SK-N-SH treated with all-trans-retinoic acid at 6 μM for 48 hours (cell line): ENCODE measurements at regions not wholly inside any gene's neighbourhood (a gene's known extent, or its start where the extent isn't known, plus 50 kb on each side); places are given as distances from the start of the nearest gene placed in this dataset.

ENCODE experiments used
- ATAC-seq: fragments of 200-7000 bp; cut with Tn5 transposase; 3 replicates; pipeline ENCODE4 v1.9.1; 2020; ENCODE audit warnings: mild to moderate bottlenecking, moderate library complexity
- ARNTL ChIP-seq: fragments of 450-650 bp; formaldehyde crosslinking; IDR thresholded peaks from 2 replicates; pipeline ENCODE4 v1.5.0; 2020; ENCODE audit warnings: low read depth, mild to moderate bottlenecking, moderate library complexity, borderline replicate concordance
- BACH2 ChIP-seq: fragments of 250-450 bp; sonication (Bioruptor Pico); IDR thresholded peaks from 2 replicates; pipeline ENCODE4 v1.9.0; 2021; ENCODE audit warnings: mild to moderate bottlenecking, borderline replicate concordance
- CSDC2 ChIP-seq: fragments of 250-450 bp; sonication (Bioruptor Pico); IDR thresholded peaks from 2 replicates; pipeline ENCODE4 v1.5.0; 2020; ENCODE audit warnings: mild to moderate bottlenecking, moderate library complexity
- ESRRG ChIP-seq: fragments of 250-450 bp; sonication (Bioruptor Pico); IDR thresholded peaks from 2 replicates; pipeline ENCODE4 v1.6.1; 2021; ENCODE audit warnings: mild to moderate bottlenecking
- GLIS3 ChIP-seq: fragments of 250-450 bp; sonication (Bioruptor Pico); IDR thresholded peaks from 2 replicates; pipeline ENCODE4 v1.5.0; 2020; ENCODE audit warnings: mild to moderate bottlenecking, moderate library complexity
- ISL1 ChIP-seq: fragments of 250-450 bp; sonication (Bioruptor Pico); IDR thresholded peaks from 2 replicates; pipeline ENCODE4 v2.1.2; 2022; ENCODE audit warnings: mild to moderate bottlenecking, moderate library complexity
- OSR1 ChIP-seq: fragments of 250-450 bp; sonication (Bioruptor Pico); IDR thresholded peaks from 2 replicates; pipeline ENCODE4 v1.8.0; 2022; ENCODE audit warnings: moderate library complexity, mild to moderate bottlenecking, inconsistent platforms
- RARB ChIP-seq: fragments of 250-450 bp; sonication (Bioruptor Pico); IDR thresholded peaks from 2 replicates; pipeline ENCODE4 v1.8.0; 2021; ENCODE audit warnings: mild to moderate bottlenecking, moderate library complexity
- SNAI2 ChIP-seq: fragments of 250-450 bp; sonication (Bioruptor Pico); IDR thresholded peaks from 2 replicates; pipeline ENCODE4 v1.5.0; 2020; ENCODE audit warnings: mild to moderate bottlenecking, moderate library complexity
- TCF4 ChIP-seq: fragments of 250-450 bp; sonication (Bioruptor Pico); IDR thresholded peaks from 2 replicates; pipeline ENCODE4 v1.8.0; 2021; ENCODE audit warnings: mild to moderate bottlenecking, moderate library complexity, borderline replicate concordance
- ZFP30 ChIP-seq: fragments of 450-650 bp; formaldehyde crosslinking; IDR thresholded peaks from 2 replicates; pipeline ENCODE4 v1.5.0; 2022; ENCODE audit warnings: mild to moderate bottlenecking, moderate library complexity
- ZNF565 ChIP-seq: fragments of 450-650 bp; formaldehyde crosslinking; conservative IDR thresholded peaks from 2 replicates; pipeline ENCODE4 v1.5.0; 2020; ENCODE audit warnings: low read depth, mild to moderate bottlenecking, moderate library complexity
- ZNF8 ChIP-seq: fragments of 450-650 bp; formaldehyde crosslinking; IDR thresholded peaks from 2 replicates; pipeline ENCODE4 v1.5.0; 2020; ENCODE audit warnings: mild to moderate bottlenecking, moderate library complexity
- TF ChIP-seq, protein P1 (sequence below): fragments of 250-450 bp; sonication (Bioruptor Pico); IDR thresholded peaks from 2 replicates; pipeline ENCODE4 v1.5.1; 2020; ENCODE audit warnings: low read depth, mild to moderate bottlenecking, moderate library complexity
- TF ChIP-seq, protein P2 (sequence below): fragments of 250-450 bp; sonication (Bioruptor Pico); IDR thresholded peaks from 2 replicates; pipeline ENCODE4 v1.5.0; 2020; ENCODE audit warnings: mild to moderate bottlenecking, moderate library complexity
- TF ChIP-seq, protein P3 (sequence below): fragments of 250-450 bp; sonication (Bioruptor Pico); IDR thresholded peaks from 2 replicates; pipeline ENCODE4 v1.8.0; 2020; ENCODE audit warnings: mild to moderate bottlenecking, moderate library complexity, borderline replicate concordance
- TF ChIP-seq, protein P4 (sequence below): fragments of 250-450 bp; sonication (Bioruptor Pico); IDR thresholded peaks from 2 replicates; pipeline ENCODE4 v1.5.1; 2021; ENCODE audit warnings: mild to moderate bottlenecking, moderate library complexity
- TF ChIP-seq, protein P5 (sequence below): fragments of 250-450 bp; sonication (Bioruptor Pico); IDR thresholded peaks from 2 replicates; pipeline ENCODE4 v1.8.0; 2021; ENCODE audit warnings: low read depth, mild to moderate bottlenecking, moderate library complexity, borderline replicate concordance

DNA sequence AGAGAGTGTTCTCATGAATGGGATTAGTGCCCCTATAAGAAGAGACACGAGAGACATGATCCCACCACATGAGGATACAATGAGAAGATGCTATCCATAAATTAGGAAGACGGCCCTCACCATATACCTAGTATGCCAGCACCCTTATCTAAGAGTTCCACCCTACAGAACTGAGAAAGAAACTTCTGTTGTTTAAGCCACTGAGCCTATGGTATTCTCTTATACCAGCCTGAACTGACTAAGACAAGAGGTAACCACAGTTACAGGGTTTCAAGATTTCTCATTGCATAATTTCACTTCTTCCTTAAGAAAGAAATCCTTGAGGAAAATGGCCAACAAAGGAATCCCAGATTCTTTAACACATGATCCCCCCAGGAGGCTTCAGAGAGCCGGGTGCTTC is 412.4 kb downstream of the NTRK2 start:
- no peak for ATAC-seq
- TF ChIP-seq, protein P1, sequence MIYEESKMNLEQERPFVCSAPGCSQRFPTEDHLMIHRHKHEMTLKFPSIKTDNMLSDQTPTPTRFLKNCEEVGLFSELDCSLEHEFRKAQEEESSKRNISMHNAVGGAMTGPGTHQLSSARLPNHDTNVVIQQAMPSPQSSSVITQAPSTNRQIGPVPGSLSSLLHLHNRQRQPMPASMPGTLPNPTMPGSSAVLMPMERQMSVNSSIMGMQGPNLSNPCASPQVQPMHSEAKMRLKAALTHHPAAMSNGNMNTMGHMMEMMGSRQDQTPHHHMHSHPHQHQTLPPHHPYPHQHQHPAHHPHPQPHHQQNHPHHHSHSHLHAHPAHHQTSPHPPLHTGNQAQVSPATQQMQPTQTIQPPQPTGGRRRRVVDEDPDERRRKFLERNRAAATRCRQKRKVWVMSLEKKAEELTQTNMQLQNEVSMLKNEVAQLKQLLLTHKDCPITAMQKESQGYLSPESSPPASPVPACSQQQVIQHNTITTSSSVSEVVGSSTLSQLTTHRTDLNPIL (CRISPR knock-in tag), result no peak
- TF ChIP-seq, protein P2, sequence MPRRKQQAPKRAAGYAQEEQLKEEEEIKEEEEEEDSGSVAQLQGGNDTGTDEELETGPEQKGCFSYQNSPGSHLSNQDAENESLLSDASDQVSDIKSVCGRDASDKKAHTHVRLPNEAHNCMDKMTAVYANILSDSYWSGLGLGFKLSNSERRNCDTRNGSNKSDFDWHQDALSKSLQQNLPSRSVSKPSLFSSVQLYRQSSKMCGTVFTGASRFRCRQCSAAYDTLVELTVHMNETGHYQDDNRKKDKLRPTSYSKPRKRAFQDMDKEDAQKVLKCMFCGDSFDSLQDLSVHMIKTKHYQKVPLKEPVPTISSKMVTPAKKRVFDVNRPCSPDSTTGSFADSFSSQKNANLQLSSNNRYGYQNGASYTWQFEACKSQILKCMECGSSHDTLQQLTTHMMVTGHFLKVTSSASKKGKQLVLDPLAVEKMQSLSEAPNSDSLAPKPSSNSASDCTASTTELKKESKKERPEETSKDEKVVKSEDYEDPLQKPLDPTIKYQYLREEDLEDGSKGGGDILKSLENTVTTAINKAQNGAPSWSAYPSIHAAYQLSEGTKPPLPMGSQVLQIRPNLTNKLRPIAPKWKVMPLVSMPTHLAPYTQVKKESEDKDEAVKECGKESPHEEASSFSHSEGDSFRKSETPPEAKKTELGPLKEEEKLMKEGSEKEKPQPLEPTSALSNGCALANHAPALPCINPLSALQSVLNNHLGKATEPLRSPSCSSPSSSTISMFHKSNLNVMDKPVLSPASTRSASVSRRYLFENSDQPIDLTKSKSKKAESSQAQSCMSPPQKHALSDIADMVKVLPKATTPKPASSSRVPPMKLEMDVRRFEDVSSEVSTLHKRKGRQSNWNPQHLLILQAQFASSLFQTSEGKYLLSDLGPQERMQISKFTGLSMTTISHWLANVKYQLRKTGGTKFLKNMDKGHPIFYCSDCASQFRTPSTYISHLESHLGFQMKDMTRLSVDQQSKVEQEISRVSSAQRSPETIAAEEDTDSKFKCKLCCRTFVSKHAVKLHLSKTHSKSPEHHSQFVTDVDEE, result no peak

DNA sequence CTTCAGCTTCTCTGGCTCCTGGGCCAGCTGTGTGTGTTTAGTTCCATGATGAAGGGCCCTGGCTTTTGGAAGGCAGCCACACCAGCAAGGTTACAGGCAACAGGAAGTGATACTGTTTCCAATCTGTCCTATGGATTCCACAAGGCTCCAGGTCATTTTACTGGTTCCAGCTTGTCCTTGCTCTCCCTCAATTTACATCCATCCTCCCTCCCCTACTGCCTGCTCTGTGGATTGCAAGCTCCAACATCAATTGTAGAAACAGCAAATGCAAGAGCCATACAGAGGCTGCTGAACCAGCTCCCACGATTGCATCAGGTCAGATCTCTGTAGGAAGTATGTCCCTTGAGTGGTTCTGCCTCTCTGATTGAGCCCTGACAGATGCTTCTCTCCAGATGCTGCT is 409.8 kb downstream of the NTRK2 start:
- no peak for ATAC-seq
- TF ChIP-seq TCF4 (CRISPR knock-in tag) (no peak), ISL1 (CRISPR knock-in tag) (no peak), OSR1 (CRISPR knock-in tag) (no peak), ESRRG (CRISPR knock-in tag) (no peak), BACH2 (no peak), ZNF565 (CRISPR knock-in tag) (no peak), ZNF8 (CRISPR knock-in tag) (no peak), ZFP30 (CRISPR knock-in tag) (no peak), SNAI2 (CRISPR knock-in tag) (no peak), CSDC2 (CRISPR knock-in tag) (no peak), ARNTL (CRISPR knock-in tag) (no peak), RARB (CRISPR knock-in tag) (no peak), GLIS3 (CRISPR knock-in tag) (no peak)
- TF ChIP-seq, protein P3, sequence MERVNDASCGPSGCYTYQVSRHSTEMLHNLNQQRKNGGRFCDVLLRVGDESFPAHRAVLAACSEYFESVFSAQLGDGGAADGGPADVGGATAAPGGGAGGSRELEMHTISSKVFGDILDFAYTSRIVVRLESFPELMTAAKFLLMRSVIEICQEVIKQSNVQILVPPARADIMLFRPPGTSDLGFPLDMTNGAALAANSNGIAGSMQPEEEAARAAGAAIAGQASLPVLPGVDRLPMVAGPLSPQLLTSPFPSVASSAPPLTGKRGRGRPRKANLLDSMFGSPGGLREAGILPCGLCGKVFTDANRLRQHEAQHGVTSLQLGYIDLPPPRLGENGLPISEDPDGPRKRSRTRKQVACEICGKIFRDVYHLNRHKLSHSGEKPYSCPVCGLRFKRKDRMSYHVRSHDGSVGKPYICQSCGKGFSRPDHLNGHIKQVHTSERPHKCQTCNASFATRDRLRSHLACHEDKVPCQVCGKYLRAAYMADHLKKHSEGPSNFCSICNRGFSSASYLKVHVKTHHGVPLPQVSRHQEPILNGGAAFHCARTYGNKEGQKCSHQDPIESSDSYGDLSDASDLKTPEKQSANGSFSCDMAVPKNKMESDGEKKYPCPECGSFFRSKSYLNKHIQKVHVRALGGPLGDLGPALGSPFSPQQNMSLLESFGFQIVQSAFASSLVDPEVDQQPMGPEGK, result no peak
- TF ChIP-seq, protein P4, sequence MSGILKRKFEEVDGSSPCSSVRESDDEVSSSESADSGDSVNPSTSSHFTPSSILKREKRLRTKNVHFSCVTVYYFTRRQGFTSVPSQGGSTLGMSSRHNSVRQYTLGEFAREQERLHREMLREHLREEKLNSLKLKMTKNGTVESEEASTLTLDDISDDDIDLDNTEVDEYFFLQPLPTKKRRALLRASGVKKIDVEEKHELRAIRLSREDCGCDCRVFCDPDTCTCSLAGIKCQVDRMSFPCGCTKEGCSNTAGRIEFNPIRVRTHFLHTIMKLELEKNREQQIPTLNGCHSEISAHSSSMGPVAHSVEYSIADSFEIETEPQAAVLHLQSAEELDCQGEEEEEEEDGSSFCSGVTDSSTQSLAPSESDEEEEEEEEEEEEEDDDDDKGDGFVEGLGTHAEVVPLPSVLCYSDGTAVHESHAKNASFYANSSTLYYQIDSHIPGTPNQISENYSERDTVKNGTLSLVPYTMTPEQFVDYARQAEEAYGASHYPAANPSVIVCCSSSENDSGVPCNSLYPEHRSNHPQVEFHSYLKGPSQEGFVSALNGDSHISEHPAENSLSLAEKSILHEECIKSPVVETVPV, result no peak
- TF ChIP-seq, protein P5, sequence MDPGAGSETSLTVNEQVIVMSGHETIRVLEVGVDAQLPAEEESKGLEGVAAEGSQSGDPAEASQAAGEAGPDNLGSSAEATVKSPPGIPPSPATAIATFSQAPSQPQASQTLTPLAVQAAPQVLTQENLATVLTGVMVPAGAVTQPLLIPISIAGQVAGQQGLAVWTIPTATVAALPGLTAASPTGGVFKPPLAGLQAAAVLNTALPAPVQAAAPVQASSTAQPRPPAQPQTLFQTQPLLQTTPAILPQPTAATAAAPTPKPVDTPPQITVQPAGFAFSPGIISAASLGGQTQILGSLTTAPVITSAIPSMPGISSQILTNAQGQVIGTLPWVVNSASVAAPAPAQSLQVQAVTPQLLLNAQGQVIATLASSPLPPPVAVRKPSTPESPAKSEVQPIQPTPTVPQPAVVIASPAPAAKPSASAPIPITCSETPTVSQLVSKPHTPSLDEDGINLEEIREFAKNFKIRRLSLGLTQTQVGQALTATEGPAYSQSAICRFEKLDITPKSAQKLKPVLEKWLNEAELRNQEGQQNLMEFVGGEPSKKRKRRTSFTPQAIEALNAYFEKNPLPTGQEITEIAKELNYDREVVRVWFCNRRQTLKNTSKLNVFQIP (CRISPR knock-in tag), result no peak
- TF ChIP-seq, protein P2, result no peak
- TF ChIP-seq, protein P1 (CRISPR knock-in tag), result no peak
